ES-I3 (cell line): ENCODE measurements at regions not wholly inside any gene's neighbourhood (a gene's known extent, or its start where the extent isn't known, plus 50 kb on each side); places are given as distances from the start of the nearest gene placed in this dataset.

Source experiments
- H3K36me3 ChIP-seq: 2 replicates; pipeline ENCODE4 v1.6.1; 2013; ENCODE audit warnings: mild to moderate bottlenecking, low read length, control low read depth, moderate library complexity; ENCODE audit not compliant: insufficient read depth
- H3K4me1 ChIP-seq: 2 replicates; pipeline ENCODE4 v1.6.1; 2013; ENCODE audit warnings: mild to moderate bottlenecking, control low read depth, low read length; ENCODE audit not compliant: insufficient read depth
- H3K9ac ChIP-seq: 2 replicates; pipeline ENCODE4 v1.6.1; 2013; ENCODE audit warnings: low read depth, mild to moderate bottlenecking, low read length, moderate library complexity
- H3K9me3 ChIP-seq: 2 replicates; pipeline ENCODE4 v1.6.1; 2013; ENCODE audit warnings: mild to moderate bottlenecking, low read length, moderate library complexity; ENCODE audit not compliant: control insufficient read depth, insufficient read depth

GRCh38 chr1:8203056-8203455 is 114.9 kb upstream of the SLC45A1 start:
- Histone ChIP-seq H3K36me3 (no peaks in the 10 kb centered on the region), H3K4me1 (peaks cover 22% of the 10 kb centered on the region), H3K9ac (no peak overlapping the region), H3K9me3 (no peaks in the 10 kb centered on the region)

GRCh38 chr1:8202182-8202905 is 115.6 kb upstream of the SLC45A1 start:
- Histone ChIP-seq H3K9me3 (no peaks in the 10 kb centered on the region), H3K4me1 (peaks cover 27% of the 10 kb centered on the region), H3K9ac (no peak overlapping the region), H3K36me3 (no peaks in the 10 kb centered on the region)

- H3K4me1 ChIP-seq = peaks cover 27% of the 10 kb centered on the region
- H3K36me3 ChIP-seq = no peaks in the 10 kb centered on the region
- H3K9me3 ChIP-seq = no peaks in the 10 kb centered on the region
- no peak overlapping the region; the same call in 1 of the 2 replicates for H3K9ac ChIP-seq
These were observed 116.5 kb upstream of the SLC45A1 start for GRCh38 chr1:8201331-8201861.

- no peaks in the 10 kb centered on the region for H3K36me3 ChIP-seq
- H3K9me3 ChIP-seq = no peaks in the 10 kb centered on the region
- H3K4me1 ChIP-seq = peaks cover 27% of the 10 kb centered on the region
- no peak overlapping the region for H3K9ac ChIP-seq
These were observed 117.4 kb upstream of the SLC45A1 start for GRCh38 chr1:8200317-8201115.

GRCh38 chr1:8198522-8198921 is 119.4 kb upstream of the SLC45A1 start:
- no peaks in the 10 kb centered on the region for H3K36me3 ChIP-seq
- no peak overlapping the region for H3K9ac ChIP-seq
- H3K9me3 ChIP-seq = no peaks in the 10 kb centered on the region
- H3K4me1 ChIP-seq = peaks cover 27% of the 10 kb centered on the region

GRCh38 chr1:8197493-8198282 is 120.2 kb upstream of the SLC45A1 start:
- peaks cover 23% of the 10 kb centered on the region for H3K4me1 ChIP-seq
- H3K9ac ChIP-seq = no peak overlapping the region
- H3K36me3 ChIP-seq = no peaks in the 10 kb centered on the region
- H3K9me3 ChIP-seq = no peaks in the 10 kb centered on the region

GRCh38 chr1:8194481-8195227 is 123.3 kb upstream of the SLC45A1 start:
- Histone ChIP-seq H3K4me1 (peaks cover 5% of the 10 kb centered on the region; the same call in 1 of the 2 replicates), H3K9me3 (no peaks in the 10 kb centered on the region), H3K36me3 (no peaks in the 10 kb centered on the region), H3K9ac (no peak overlapping the region)

GRCh38 chr1:8193840-8194406 is 124.0 kb upstream of the SLC45A1 start:
- Histone ChIP-seq H3K9ac (no peak overlapping the region), H3K36me3 (no peaks in the 10 kb centered on the region), H3K4me1 (peaks cover 5% of the 10 kb centered on the region; the same call in 1 of the 2 replicates), H3K9me3 (no peaks in the 10 kb centered on the region)

GRCh38 chr1:8191474-8191873 is 126.4 kb upstream of the SLC45A1 start:
- H3K9me3 ChIP-seq = no peaks in the 10 kb centered on the region
- no peaks in the 10 kb centered on the region for H3K4me1 ChIP-seq
- H3K9ac ChIP-seq = no peak overlapping the region
- no peaks in the 10 kb centered on the region for H3K36me3 ChIP-seq

- H3K9me3 ChIP-seq = no peaks in the 10 kb centered on the region
- H3K4me1 ChIP-seq = no peaks in the 10 kb centered on the region
- H3K9ac ChIP-seq = no peak overlapping the region
These were observed 127.9 kb upstream of the SLC45A1 start for GRCh38 chr1:8189931-8190483.

GRCh38 chr1:8185400-8185799 is 132.5 kb upstream of the SLC45A1 start:
- H3K9ac ChIP-seq = no peak overlapping the region
- peaks cover 6% of the 10 kb centered on the region; the same call in 1 of the 2 replicates for H3K4me1 ChIP-seq
- H3K9me3 ChIP-seq = no peaks in the 10 kb centered on the region
- no peaks in the 10 kb centered on the region for H3K36me3 ChIP-seq

More at GRCh38 chr1:8189931-8190483, 127.9 kb upstream of the SLC45A1 start:
- no peaks in the 10 kb centered on the region for H3K36me3 ChIP-seq

GRCh38 chr1:8184301-8184700 is 133.6 kb upstream of the SLC45A1 start:
- H3K9ac ChIP-seq = no peak overlapping the region
- H3K4me1 ChIP-seq = peaks cover 6% of the 10 kb centered on the region; the same call in 1 of the 2 replicates
- H3K9me3 ChIP-seq = no peaks in the 10 kb centered on the region; the same call in 1 of the 2 replicates
- no peaks in the 10 kb centered on the region for H3K36me3 ChIP-seq
